Heart right ventricle (tissue), 16 donors: ENCODE measurements at regions not wholly inside any gene's neighbourhood (a gene's known extent, or its start where the extent isn't known, plus 50 kb on each side); places are given as distances from the start of the nearest gene placed in this dataset.
"Not testable (repeated sequence)": the region's sequence is repeated elsewhere in the genome, so short reads cannot be mapped to it uniquely, and the experiment has no call there.

Experiments used
- ATAC-seq, 8 donors: fragments of 200-7000 bp; cut with Tn5 transposase; one replicate each; pipeline ENCODE4 v1.9.1; 2020; ENCODE audit warnings: mild to moderate bottlenecking in 8 of 8, moderate library complexity in 8 of 8, moderate number of reproducible peaks in 1 of 8
- DNase-seq, 2 donors: peaks; one replicate each; pipeline ENCODE4 v3.0.0-alpha.2; 2020
- H3K27ac ChIP-seq, 10 donors: fragments of 200-600 bp; sonication (generic) in 2 of 10; one replicate each; pipeline versions ENCODE4 v1.5.0 to v1.8.0; 2020 to 2022; ENCODE audit warnings: mild to moderate bottlenecking in 3 of 10
- H3K27me3 ChIP-seq, 7 donors: fragments of 200-600 bp; one replicate each; pipeline ENCODE4 v1.8.0; 2021 to 2022; ENCODE audit warnings: mild to moderate bottlenecking in 2 of 7
- H3K36me3 ChIP-seq, 9 donors: fragments of 200-600 bp; sonication (generic) in 1 of 9; one replicate each; pipeline versions ENCODE4 v1.5.0 to v1.8.0; 2020 to 2022; ENCODE audit warnings: mild to moderate bottlenecking in 2 of 9
- H3K4me1 ChIP-seq, 9 donors: fragments of 200-600 bp; sonication (generic) in 1 of 9; one replicate each; pipeline versions ENCODE4 v1.5.0 to v1.8.0; 2020 to 2022; ENCODE audit warnings: mild to moderate bottlenecking in 4 of 9
- H3K4me3 ChIP-seq, 10 donors: fragments of 200-600 bp; sonication (generic) in 2 of 10; one replicate each; pipeline versions ENCODE4 v1.5.0 to v1.8.0; 2020 to 2022; ENCODE audit warnings: mild to moderate bottlenecking in 7 of 10, moderate library complexity in 2 of 10
- H3K9me3 ChIP-seq, 11 donors: fragments of 200-600 bp in 10 of 11; sonication (generic) in 2 of 11; one replicate each; pipeline versions ENCODE4 v1.5.0 to v1.8.0; 2013 to 2022; ENCODE audit warnings: mild to moderate bottlenecking in 2 of 11, control low read depth in 1 of 11, moderate library complexity in 1 of 11
- WGBS, 2 donors: extraction: QIAGEN DNeasy Blood & Tissue Kit; methylation state at CpG; one replicate each; pipeline ENCODE4 v1.1.7; 2013; ENCODE audit warnings: inconsistent platforms in 1 of 2; 5-methylcytosine and 5-hydroxymethylcytosine counted together
- intact Hi-C, 10 donors: fragments of 100-400 bp; cut with DNase I; formaldehyde crosslinking; loops; one replicate each; pipeline versions ENCODE4 v1.11.1 to v1.14.2; 2022
- TF ChIP-seq, protein P1 (sequence below), 9 donors: fragments of 200-600 bp; sonication (generic) in 2 of 9; IDR thresholded peaks; one replicate each; pipeline versions ENCODE4 v1.5.0 to v1.8.0; 2021 to 2022; ENCODE audit warnings: antibody characterized with exemption in 9 of 9, mild to moderate bottlenecking in 5 of 9, moderate library complexity in 1 of 9
- donor health status: Arrhythmogenic right ventricular cardiomyopathy.
- donor health status: ischemic (EF 13 %, LVEDD 7.1; RV severe dilation, severe dysfunction).
- donor health status: healthy with polysubstance abuse.
- donor health status: DM: no; HTN: yes; CAD: no.
- donor health status: DM: no; HTN: no; CAD: no.
- donor health status: ischemic (EF 25% LVEDD 6.9; RV normal size, moderate dysfunction).
- donor health status: ischemic (EF 25% LVEDD 5.7; RV mildly dilated, moderate dysfunction).
- donor health status: healthy.
- donor health status: DM: yes; HTN: yes; CAD: no.
- donor health status: Ischemic cardiomyopathy.
- donor health status: ischemic (EF 35%, LVEDD 5.7; RV mildly dilated, moderate dysfunction).
- donor health status: nonischemic (EF 11% LVEDD 7.7; RV severe dilation, severe dysfunction).
- donor health status: DM: yes; HTN: yes; CAD: no.
- donor health status: PGD.
- donor health status: ischemic (EF 29% LVEDD 5.4; RV normal size, mild dysfunction).
- donor health status: nonischemic (EF 23%, LVEDD 6.1; RV moderate dilation, normal function).

- DNase-seq, H3K27me3 ChIP-seq, H3K4me1 ChIP-seq, H3K36me3 ChIP-seq, intact Hi-C loops, H3K27ac ChIP-seq, ATAC-seq, H3K4me3 ChIP-seq: not testable (repeated sequence)
- peaks cover 0 to 63% (median 20%) of the 10 kb centered on the region in 11 donors for H3K9me3 ChIP-seq
Observed at GRCh38 chr11:13614918-13615317, 53.5 kb upstream of the FAR1 start.

- H3K27me3 ChIP-seq, result no peaks in the 10 kb centered on the region
- intact Hi-C loops, result no loop called here
- H3K4me3 ChIP-seq, result no peak overlapping the region
- H3K4me1 ChIP-seq, result no peaks in the 10 kb centered on the region
- ATAC-seq (no peak), DNase-seq (no peak)
- H3K36me3 ChIP-seq, result no peaks in the 10 kb centered on the region
- TF ChIP-seq, protein P1, sequence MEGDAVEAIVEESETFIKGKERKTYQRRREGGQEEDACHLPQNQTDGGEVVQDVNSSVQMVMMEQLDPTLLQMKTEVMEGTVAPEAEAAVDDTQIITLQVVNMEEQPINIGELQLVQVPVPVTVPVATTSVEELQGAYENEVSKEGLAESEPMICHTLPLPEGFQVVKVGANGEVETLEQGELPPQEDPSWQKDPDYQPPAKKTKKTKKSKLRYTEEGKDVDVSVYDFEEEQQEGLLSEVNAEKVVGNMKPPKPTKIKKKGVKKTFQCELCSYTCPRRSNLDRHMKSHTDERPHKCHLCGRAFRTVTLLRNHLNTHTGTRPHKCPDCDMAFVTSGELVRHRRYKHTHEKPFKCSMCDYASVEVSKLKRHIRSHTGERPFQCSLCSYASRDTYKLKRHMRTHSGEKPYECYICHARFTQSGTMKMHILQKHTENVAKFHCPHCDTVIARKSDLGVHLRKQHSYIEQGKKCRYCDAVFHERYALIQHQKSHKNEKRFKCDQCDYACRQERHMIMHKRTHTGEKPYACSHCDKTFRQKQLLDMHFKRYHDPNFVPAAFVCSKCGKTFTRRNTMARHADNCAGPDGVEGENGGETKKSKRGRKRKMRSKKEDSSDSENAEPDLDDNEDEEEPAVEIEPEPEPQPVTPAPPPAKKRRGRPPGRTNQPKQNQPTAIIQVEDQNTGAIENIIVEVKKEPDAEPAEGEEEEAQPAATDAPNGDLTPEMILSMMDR (IDR thresholded peaks at IDR 0.05), result no peak
- H3K9me3 ChIP-seq, result peaks cover 0 to 7% (median 0%) of the 10 kb centered on the region in 11 donors
- 74% methylated on average over 2 of the region's 2 CpGs for WGBS, 2 donors
- no peak overlapping the region for H3K27ac ChIP-seq
Observed at GRCh38 chr11:13608656-13609055, 59.8 kb upstream of the FAR1 start.

- Histone ChIP-seq H3K9me3 (no peaks in the 10 kb centered on the region), H3K27me3 (peaks cover 0 to 8% (median 0%) of the 10 kb centered on the region in 7 donors), H3K27ac (no peak overlapping the region), H3K4me3 (no peak overlapping the region), H3K36me3 (no peaks in the 10 kb centered on the region), H3K4me1 (no peaks in the 10 kb centered on the region)
- intact Hi-C loops, result no loop called here
- ATAC-seq (no peak), DNase-seq (no peak)
- WGBS, 2 donors, result 10% methylated on average over 2 of the region's 2 CpGs
- TF ChIP-seq, protein P1 (IDR thresholded peaks at IDR 0.05), result no peak
Observed at GRCh38 chr11:13606701-13607100, 61.8 kb upstream of the FAR1 start.

DNA sequence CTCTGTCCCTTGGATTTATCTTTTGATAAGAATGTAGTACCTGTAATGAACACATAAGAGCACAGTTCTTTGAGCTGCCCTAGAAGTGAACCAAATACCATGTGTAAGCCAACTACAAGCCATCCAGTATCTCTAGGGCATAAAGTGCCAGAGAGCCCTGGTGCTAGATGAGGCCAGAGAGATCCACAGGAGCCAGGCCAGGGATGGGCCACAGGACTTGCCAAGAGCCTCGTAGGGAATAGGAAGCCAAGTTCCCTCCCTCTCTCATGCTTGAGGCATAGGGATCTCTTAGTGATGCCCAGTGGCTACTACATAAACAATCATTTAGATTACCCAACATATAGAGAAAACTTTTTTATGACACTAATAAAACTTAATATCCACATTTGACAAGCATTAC, 64.8 kb upstream of the FAR1 start:
- Histone ChIP-seq H3K4me3 (no peak overlapping the region), H3K27me3 (peaks cover 0 to 13% (median 0%) of the 10 kb centered on the region in 7 donors), H3K36me3 (no peaks in the 10 kb centered on the region), H3K27ac (no peak overlapping the region), H3K4me1 (no peaks in the 10 kb centered on the region), H3K9me3 (no peaks in the 10 kb centered on the region)
- ATAC-seq (no peak), DNase-seq (no peak)
- WGBS, 2 donors, result 42 to 62% methylated on average over 1 of the region's 1 CpG
- TF ChIP-seq, protein P1 (IDR thresholded peaks at IDR 0.05), result no peak
- intact Hi-C loops, result no loop called here

- ATAC-seq (no peak), DNase-seq (no peak)
- TF ChIP-seq, protein P1 (IDR thresholded peaks at IDR 0.05), result no peak
- H3K9me3 ChIP-seq, result no peaks in the 10 kb centered on the region
- H3K4me1 ChIP-seq, result no peaks in the 10 kb centered on the region
- H3K36me3 ChIP-seq, result no peaks in the 10 kb centered on the region
- no peak overlapping the region for H3K4me3 ChIP-seq
- peaks cover 0 to 13% (median 0%) of the 10 kb centered on the region in 7 donors for H3K27me3 ChIP-seq
- intact Hi-C loops, result no loop called here
- H3K27ac ChIP-seq, result no peak overlapping the region
Observed at GRCh38 chr11:13602844-13603243, 65.6 kb upstream of the FAR1 start.
